DMS79 treated with DMSO at 0.1 percent for 48 hours (cell line): ENCODE measurements at regions not wholly inside any gene's neighbourhood (a gene's known extent, or its start where the extent isn't known, plus 50 kb on each side); places are given as distances from the start of the nearest gene placed in this dataset.
"Not testable (repeated sequence)": the region's sequence is repeated elsewhere in the genome, so short reads cannot be mapped to it uniquely, and the experiment has no call there.

Source experiments
- DNase-seq: peaks from one replicate; lab custom pipeline; 2025; lab: John Stamatoyannopoulos, UW

DNA sequence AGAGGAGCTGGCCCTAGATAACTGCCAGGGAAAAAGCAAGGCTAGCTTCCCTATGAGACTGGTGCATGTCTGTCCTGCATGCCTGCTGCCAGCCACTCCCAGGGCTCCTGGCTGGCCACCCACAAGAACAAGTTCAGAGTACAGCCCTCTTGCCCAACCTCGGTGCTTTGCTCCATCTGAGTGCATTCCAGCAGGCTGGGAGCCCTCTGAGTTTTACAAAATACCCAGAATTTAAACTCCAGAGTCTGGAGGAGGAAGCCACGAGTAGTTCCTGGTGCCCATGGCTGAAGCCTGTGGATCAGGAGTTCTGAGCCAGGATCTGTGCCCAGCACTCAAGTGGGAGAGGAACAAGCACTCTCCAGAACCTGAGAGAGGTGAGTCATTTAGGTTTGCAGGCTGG is 111.6 kb downstream of the MAGEE2 start:
- DNase-seq, result no peak

DNA sequence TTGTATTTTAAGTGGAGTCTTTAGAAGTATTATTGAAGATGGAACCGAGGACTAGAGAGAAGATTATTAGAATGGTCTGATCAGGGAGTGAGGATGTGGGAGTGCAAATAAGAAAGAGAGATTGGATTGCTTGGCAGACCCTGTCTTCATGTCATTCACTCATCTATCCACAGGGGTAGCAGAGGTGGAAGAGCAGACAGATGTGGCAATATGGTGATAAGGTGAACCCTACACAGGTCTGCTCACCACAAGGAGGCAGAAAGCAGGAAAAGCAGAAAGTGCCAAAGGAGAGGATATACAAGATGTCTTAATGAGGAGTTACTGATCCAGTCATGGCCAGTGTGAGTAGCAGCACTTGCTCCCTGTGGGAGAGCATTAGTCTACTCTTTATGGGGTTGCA is 129.4 kb downstream of the MAGEE2 start:
- DNase-seq, result no peak

DNA sequence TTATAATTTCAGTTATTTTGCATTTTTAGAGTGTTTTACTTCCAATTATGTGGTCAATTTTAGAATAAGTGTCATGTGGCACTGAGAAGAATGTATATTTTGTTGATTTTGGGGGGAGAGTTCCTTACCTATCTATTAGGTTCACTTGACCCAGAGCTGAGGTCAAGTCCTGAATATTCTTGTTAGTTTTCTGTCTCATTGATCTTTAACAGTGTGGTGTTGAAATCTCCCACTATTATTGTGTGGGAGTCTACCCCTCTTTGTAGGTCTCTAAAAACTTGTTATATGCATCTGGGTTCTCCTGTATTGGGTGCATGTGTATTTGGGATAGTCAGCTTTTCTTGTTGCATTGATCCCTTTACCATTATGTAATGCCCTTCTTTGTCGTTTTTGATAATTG is 127.0 kb upstream of the ZDHHC15 start:
- DNase-seq, result no peak

DNA sequence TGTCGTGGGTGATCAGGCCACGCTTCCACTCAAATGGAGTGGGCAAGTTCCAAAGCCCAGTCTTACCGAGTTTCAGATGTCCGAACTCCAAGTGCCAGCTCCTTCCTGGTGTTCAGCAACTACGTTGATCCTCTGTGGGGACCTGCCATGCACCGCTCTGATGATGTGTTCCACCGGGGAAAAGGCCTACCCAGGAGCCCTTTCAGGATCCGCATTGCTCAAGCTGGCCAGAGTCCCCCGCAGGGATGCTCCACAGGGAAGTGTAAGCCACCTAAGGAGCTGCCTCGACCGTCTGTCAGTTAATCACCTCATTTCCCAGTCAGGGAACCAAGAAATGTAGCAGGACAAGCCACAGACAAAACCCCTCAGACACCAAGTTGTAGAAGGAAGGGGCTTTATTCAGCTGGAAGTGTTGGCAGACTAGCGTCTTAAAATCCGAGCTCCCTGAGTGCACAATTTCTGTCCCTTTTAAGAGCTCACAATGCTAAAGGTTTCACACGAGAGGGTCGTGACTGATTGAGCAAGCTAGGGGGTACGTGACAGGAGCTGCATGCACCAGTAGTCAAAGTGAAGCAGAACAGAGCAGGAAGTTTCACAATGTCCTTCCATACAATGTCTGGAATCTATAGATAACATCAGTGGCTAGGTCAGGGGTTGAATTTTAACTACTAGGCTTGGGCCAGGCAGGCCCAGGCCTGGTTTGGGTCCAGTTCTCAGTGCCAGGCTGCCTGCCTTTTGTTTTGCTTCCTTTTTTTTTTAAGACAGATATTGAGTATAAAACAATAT is 126.2 kb upstream of the ZDHHC15 start:
- no peak for DNase-seq

DNA sequence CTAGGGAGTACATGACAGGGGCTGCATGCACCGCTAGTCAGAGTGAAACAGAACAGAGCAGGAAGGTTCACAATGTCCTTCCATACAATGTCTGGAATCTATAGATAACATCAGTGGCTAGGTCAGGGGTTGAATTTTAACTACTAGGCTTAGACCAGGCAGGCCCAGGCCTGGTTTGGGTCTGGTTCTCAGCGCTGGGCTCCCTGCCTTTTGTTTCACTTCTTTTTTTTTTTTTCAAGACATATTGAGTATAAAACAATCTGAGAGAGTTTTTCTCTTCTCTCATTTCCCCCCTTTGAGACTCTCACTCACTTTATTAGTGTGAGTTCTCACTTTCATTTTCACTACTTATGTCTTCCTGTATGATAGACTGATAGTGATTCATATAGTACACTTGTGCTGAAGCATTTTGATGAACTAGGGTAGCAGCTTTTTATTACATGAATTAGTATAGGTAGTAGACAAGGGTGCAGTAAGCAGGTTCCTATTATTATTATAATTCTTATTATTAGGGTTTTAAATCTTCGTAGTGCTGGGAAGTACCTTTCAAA is 120.0 kb upstream of the ZDHHC15 start:
- DNase-seq, result no peak

DNA sequence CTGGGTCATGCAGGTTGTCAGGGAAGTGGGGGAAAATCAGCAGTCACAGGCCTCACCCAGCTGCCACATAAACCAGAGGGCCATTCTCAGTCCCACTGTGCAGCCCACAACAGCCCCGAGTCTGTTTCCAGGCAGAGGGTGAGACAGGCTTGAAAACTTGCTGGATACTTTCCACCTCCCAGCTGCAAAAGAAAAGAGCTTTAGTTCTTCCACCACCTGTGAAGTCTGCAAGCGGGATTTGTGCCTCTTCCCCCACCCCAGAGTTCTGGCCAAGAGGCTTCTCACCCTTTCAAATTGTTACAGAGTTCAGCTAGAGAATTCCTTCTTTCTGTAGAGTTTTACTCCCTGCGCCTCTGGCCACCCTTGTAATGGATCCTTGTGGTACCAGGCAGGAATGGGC is 115.5 kb upstream of the ZDHHC15 start:
- DNase-seq, result no peak

DNA sequence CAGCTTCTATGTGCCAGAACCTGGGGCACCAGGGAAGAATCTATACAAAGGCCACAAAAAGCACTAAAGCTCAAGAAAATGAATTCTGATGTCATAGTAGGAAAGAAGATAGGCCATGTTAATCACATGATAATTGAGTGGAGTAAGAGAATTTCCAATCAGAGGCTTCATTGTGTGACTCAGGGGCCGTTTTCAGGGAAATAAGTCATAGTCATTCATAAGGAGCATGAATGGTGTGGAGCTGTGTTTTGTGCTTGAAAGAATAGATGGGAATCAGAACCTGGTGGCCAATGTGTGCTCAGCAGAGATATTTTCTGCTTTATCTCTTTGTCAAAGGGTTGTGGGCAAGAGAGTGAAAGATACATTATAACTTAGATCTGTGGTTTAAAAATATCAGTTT is 102.4 kb upstream of the ZDHHC15 start:
- DNase-seq, result no peak

DNA sequence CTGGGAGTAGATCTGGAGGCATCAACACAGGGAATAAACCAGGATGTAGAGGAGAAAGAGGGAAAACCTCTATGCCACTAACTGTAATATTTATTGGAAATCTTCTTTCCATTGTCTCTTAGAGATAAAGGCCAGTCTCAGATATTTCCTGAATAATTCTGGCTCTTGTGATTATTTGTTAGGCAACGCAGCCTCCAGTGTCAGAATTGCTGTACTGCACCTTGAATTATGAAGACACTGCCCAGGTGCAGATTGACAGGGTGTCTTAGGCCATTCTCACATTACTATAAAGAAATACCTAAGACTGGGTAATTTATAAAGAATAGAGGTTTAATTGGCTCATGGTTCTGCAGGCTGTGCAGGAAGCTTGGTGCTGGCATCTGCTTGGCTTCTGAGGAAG is 100.7 kb upstream of the ZDHHC15 start:
- DNase-seq, result no peak

DNA sequence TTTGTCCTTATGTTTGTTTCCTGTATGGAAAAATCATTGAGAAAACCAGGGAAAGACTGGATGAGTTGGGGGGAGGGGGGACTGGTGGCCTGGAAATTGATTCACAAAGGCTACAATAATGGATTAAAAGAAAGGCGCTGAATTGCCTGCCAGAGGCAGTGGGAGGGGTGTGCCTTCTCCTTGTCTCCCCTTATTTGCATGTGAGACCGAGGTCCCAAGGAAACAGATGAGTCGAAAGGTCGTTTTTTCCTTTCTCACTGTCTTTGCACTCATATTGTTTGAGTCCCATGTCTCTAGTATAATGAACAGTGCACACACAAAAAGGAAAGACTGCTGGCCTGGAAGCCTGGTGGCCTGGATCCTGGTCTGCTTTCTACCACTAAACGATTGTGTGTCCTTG is 86.6 kb upstream of the ZDHHC15 start:
- DNase-seq, result no peak

DNA sequence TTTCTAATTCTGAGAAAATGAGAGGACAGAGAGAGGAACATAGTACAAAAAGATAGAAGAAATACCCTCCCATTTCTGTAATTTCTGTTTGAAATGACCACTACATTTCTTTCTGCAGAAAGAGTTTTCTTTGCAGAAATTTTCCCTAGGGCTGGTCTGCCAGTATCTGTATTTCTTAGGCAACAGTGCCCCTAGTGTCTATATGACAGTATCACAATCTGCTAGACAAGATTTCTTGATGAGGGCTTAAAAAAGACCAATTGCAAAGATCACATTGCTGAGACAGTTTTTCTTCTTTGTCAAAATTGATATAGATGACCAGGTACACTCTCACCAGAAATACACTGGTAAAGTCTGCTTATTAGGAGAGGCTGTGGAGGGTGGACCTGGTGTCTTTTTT is 81.0 kb upstream of the ZDHHC15 start:
- DNase-seq, result peak; percentile 4

DNA sequence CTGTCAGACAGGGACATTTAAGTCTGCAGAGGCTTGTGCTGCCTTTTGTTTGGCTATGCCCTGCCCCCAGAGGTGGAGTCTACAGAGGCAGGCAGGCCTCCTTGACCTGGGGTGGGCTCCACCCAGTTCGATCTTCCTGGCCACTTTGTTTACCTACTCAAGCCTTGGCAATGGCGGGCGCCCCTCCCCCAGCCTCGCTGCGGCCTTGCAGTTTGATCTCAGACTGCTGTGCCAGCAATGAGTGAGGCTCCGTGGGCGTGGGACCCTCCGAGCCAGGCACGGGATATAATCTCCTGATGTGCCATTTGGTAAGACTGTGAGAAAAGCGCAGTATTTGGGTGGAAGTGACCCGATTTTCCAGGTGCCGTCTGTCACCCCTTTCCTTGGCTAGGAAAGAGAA is 79.2 kb upstream of the ZDHHC15 start:
- DNase-seq, result not testable (repeated sequence)

DNA sequence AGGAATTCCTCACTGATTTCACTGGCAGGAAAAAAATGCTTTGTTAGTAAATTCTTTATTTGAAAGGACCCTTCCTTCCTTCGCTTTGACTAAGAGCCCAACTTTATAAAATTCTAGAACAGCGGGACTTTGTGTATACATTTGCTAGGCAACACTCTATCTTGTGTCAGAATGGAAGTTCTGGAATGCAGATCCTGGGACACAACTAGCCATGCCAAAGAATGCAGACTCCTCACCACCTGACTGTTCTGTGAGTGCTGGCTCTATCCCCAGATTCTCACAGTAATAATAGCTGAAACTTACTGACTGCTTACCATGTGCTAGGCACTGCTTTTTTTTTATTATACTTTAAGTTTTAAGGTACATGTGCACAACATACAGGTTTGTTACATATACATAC is 73.3 kb upstream of the ZDHHC15 start:
- DNase-seq, result no peak

DNA sequence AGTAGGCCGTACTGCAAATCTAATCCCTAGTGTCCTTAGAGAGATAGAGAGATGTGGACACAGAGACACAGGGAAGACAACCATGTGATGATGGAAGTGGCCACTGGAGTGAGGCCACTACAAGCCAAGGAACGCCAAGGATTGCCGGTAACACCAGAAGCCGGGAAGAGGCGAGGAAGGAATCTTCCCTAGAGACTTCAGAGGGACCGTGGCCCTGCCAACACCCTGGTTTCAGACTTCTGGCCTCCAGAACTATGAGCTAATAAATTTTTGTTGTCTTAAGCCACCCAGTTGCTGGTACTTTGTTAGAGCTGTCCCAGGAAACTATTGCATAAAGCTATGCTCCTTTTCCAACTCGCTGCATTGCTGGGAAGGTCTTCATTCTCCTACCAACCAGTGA is 70.3 kb upstream of the ZDHHC15 start:
- not testable (repeated sequence) for DNase-seq

DNA sequence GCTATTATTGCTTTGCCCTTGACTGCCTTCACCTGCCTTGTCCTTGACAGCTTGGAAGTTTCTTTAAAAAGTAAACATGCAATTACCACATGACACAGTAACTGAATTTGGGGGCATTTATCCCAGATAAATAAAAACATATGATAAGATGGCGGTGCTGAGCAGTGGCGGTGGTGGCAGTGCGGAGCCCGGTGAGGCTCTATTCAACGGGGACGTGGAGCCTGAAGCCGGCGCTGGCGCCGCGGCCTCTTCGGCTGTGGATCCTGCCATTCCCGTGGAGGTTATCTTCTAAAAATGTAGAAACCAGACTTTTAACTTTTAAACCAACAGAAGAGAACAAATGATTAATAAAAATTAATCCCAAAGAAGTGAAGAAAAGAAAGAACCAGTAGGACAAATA is 59.7 kb upstream of the ZDHHC15 start:
- no peak for DNase-seq
